ENCODE measurements at regions not wholly inside any gene's neighbourhood (a gene's known extent, or its start where the extent isn't known, plus 50 kb on each side); places are given as distances from the start of the nearest gene placed in this dataset.

DNA sequence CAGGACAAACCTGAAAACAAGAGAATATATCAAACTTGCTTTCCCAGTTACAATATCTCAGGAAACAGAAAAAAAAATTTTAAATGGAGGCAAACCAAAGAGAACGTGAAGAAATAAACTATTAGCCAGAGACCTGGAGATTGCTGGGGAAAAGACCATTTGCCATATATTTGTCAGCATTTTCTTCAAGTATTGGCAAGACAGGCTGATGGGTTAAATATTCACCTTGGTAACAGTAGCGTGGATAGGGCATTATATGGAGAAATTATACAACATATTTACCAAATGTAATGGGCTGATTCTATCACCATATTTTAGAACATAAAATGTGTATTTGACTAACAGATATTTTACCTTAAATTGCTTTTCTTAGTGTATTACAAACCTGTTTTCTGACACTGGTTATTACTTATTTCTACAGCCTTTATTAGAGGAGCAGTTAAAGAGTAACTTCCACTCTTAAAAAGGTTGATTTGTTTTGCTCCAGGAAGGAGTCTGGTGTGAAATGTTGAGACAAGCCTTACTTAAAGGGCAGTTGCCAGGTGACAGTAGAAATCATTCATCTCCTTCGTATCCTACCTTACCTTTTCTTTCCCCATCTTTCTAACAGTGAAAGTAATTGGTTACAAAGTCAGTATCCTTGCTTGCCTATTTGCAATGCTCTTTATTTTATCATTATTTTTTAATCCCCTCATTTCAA lies 575.5 kb downstream of the GBA3 start:
- no peak for DNase-seq (ENCODE audit: low spot score)

DNA sequence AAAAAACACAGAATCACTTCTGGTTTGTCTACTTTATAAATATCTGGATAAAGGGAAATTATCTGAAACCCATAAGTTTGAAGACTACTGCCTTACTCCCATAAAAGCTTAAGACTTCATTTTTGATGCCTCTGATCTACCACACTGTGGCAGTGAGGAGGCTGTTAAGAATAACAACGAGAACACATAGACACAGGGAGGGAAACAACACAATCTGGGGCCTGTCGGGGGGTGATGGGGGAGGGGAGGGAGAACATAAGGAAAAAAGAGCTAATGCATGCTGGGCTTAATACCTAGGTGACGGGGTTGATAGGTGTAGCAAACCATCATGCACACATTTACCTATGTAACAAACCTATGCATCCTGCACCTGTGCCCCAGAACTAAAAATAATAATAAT lies 573.7 kb downstream of the GBA3 start:
- no peak for DNase-seq (ENCODE audit: low spot score)

DNA sequence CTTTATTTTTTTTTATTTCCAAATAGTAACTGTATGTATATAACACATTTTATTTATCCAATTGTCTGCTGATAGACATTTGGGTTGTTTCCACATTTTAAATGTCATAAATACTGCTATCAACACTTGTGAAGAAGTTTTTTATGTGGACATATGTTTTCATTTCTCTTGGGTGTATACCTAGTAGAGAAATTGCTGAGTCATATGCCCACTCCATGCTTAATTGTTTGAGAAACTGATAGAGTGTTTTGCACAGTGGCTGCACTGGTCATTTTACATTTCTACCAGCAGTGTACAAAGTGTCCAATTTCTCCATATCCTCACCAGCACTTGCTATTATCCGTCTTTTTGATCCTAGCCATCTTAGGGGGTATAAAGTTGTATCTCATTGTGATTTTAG lies 567.8 kb downstream of the GBA3 start:
- DNase-seq (ENCODE audit: low spot score) = no peak

DNA sequence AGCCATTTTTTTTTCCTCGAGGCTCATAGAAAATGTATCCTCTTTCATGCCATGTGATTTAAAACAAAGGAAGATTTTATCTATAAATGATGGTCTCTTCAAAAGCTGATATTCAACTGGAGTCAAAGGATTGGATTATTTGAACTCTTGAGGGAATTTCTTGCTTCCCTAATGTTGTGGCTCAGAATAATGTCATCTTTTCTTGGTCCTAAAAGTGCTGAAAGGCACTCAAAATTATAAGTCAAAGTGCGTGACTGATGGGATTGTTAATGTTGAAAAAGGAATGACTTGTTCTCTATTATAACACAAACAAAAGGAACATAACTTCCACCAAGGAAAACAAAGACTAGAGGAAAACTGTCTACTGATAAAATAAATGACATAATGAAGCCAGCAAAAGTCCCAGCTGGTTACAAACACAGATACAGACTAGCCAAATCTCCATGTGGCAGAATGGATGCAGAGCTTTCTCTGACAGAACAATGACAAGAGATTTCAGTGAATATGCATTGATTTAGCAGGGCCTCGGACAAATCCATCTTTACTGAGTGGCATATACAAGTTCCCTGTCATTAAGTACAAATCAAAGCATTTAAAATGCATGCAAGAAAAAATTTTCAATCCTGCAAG lies 552.6 kb downstream of the GBA3 start:
- DNase-seq (ENCODE audit: low spot score) = no peak

DNA sequence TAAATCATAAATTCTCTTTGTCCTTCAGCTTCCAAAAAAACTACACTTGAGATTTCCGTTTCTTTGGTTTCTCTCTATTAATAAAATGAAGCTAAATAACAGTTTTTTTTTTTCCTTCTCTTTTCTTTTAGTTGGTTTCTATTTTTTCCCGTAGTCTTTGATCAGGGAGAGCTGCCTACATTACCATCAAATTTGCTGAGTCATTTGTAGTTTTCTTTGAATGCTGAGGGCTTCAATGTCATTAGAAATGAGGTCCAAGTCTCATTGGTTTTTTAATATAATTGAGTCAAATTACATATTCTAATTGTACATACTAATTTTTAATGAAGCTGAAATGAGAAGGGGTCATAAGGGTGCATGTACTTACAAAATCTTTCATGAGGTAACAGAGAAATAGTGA lies 550.2 kb downstream of the GBA3 start:
- DNase-seq (ENCODE audit: low spot score) = no peak

DNA sequence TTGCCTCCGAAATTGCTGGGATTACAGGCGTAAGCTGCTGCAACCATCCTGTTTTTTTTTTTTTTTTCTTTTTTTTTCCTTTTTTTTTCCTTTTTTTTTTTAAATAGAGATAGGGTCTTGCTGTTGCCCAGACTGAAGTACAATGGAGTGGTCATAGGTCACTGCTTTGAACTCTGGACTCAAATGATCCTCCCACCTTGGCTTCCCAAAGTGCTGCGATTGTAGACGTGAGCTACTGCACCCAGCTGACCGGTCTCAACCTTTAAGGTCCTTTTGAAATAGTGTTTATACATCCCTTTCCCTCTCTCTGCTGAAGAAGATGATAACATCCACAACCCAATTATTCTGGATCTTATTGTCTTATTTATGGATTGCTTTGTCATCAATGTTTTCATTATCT lies 548.7 kb downstream of the GBA3 start:
- no peak for DNase-seq (ENCODE audit: low spot score)

DNA sequence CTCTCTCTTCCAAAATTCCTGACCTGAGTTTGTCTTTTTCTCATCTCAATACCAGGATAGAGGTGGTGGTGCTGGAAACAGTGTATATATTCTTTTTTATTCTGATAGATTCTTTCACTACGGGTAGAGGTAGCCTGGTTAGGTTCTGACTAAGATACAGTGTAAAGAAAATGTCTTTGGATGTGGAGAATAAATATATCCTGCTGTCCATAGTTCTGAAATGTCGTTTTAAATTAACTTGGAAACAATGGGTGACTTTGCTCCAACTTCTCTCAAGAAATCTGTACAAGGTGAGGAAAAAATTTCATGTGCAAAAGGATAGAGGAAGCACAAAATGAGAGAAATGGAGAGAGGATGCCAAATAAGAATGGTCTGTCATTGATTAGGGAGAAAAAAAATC lies 546.1 kb downstream of the GBA3 start:
- DNase-seq (ENCODE audit: low spot score) = no peak

DNA sequence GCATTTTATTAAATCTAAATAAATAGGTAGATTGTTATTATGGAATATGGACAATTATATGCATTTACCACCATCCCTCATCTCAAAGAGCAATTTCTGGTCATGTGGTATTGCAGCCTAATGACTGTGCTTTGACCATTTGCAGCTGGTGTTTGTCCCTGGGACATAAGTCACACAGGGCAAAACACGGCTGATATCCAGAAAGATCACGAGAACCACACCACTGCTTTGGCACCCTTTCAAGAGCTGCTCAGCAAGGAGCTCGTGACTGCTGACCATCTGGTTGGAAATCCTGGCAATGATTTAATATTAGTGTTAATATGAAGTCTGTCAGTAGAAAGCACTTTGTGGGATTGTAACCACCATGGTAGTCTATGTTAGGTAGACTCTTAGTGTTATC lies 545.0 kb downstream of the GBA3 start:
- no peak for DNase-seq (ENCODE audit: low spot score)

DNA sequence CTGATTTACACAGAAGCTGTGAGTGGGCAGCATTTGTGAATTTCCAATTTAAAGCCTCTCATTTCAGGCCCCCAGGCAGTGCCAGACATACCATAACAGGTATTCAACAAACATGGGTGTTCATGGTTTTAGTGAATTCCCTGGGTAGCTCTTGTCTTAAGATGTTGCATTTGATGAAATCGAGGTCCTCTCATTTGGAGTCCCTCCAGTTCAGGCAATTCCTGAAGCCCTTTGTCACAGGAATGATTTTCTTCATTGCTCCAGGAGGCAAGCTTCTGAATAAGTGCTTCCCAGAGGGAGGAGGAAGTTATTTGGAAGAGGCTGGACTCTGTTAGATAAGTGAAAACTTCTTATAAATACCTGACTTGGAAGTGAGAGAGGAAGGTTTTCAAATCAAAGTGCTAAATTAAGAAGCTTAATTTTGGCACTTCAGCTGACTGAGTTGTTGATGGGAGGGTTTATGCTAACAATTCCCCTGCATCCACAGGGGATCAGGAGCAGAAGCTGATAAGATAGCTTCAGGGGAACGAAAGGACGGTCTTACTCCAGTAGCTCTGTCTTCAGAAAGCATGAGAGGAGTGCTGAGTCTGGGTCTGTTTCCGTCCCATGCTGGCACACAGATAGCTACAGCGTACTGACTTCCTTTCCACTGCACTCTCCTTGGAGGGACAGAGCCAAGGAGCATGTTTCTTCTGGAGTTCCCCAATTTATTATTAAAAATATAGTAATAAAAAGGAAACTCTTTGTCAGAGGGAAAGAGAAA lies 543.1 kb downstream of the GBA3 start:
- no peak for DNase-seq (ENCODE audit: low spot score)

DNA sequence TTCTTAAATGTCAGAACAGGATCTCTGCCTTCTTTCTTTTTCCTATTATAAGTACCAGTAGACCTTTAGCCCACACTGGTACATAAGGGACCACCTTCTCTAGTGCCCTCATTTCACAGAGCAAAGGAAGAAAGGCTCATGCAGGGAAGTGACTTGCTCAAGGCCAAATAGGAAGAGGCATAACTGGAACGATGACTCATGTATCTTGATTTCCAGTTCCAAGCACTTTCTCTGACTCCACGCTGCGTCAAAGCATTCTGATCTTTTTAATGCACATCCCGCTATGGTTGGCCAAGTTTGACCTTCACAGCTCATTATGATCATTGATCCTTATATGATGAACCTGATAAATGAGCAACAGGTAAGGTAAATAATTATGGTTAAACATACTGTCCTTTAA lies 542.0 kb downstream of the GBA3 start:
- DNase-seq (ENCODE audit: low spot score) = no peak

DNA sequence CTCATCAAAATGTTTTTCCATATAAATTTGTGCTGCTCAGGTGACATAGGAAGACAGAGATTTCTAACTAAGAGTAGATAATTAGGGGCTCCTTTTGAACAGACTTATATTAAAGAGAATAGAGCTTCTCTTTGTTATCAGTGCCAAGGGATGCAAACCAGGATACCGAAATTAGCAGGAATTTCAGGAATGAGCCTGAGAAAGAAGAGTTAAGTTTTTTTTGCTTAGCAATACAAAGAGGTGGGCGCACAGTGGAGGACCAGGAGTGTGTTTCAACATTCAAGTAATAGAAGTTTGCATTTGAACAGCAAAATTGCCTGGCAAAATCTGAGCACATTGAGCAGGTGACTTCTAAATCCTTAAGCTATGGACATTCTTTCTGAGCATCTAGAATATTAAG lies 541.3 kb downstream of the GBA3 start:
- no peak for DNase-seq (ENCODE audit: low spot score)

DNA sequence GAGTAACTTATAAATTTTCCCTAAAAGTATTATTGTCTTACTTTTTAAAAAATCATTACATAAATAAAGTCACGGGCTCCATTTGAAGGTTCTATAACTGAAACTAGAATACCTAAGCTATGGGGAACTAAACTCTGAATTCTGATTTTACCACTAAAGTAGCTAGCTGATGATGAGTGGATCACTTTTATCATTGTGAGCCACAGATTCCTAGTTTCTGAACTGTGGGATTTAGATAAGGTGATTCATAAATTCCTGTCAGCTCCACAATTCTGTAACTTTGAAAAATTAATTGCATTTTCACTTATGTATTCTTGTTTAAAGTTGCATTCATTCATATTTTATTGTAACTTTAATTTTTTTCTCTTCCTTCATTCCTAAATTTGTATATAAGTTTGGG lies 540.9 kb downstream of the GBA3 start:
- DNase-seq (ENCODE audit: low spot score) = no peak

DNA sequence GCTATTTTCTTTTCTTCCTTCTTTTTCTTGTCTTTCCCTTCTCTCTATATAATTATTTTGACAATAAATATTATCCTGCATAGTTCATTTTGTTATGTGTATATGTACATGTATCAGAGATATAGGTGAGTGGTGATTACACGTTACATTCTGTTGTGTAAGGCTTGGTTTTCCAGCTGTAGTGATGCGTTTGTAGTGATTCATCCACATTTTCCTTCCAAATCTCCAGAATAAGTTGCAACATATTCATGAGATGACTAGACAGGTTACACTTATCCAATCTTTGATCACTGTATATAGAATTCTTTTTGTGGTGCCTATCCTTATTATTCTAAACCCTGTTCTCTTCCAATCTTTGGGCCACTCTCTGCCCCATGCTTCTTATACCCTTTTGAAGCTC lies 540.2 kb downstream of the GBA3 start:
- no peak for DNase-seq (ENCODE audit: low spot score)

DNA sequence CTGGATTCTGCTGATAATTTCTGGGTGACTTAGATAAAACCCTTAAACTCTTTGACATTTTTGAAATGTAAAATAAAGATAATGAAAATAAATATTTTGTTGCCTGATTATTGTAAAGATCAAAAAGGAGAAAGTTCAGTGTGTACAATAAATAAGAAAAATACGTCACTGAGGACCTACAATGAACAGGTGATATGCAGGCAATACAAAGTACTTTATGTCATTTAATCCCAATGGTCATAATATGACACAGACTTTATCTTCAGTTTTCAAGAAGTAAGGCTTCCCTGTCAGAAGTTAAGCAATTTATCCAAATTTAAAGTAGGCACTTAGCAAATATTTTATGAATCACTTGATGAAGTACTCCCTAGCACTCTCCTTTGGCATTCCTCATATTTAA lies 532.8 kb downstream of the GBA3 start:
- no peak for DNase-seq (ENCODE audit: low spot score)

DNA sequence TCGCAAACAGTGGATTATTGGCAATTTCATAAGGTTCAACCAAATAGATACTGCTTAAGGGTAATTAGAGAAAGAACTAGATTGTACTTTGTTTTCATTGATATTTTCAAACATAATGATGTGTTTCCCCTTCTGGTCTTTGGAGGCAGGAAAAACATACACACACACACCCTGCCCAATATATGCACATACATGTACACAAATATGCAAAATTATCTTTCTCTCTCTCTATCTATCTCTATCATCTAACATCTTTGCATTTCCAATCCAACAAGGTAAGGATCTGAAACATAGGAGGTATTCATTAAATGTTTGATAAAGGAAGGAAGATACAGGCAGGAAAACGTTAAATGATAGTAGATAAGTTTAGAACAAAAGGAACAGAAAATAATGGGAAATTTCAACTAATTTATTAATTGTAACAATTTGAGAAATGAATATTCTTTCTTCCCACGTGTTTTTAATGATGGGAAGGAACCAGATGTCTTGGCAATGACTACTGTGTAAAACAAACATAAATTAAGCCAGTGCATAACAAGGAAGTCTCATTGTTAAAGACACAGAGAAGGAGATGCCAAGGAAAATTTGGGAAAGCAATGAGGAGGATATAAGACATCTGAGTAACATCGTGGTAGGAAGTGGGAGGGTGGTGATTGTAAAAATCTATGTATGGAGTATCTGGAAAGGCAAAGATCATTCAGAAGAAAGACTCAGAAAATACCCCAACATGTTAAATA lies 532.1 kb downstream of the GBA3 start:
- DNase-seq (ENCODE audit: low spot score) = no peak

DNA sequence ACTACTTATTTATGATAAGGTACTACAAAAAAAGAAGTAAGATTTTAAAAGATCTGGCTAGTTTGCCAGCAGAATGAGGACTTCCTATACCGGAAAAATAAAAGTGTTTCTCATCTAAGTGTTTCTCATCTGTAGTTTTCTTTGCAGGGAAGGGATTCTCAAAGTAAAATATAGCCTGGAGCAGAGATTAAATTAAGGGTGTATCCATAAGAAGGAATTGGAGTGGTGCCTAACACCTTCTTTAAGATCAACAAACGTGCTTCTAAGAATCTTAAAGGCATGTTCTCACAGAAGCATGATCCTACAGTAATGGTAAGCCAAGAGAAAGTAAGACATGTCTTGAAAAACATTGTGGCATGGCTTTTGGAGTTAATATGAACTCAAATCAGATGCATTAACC lies 528.2 kb downstream of the GBA3 start:
- no peak for DNase-seq (ENCODE audit: low spot score)

DNA sequence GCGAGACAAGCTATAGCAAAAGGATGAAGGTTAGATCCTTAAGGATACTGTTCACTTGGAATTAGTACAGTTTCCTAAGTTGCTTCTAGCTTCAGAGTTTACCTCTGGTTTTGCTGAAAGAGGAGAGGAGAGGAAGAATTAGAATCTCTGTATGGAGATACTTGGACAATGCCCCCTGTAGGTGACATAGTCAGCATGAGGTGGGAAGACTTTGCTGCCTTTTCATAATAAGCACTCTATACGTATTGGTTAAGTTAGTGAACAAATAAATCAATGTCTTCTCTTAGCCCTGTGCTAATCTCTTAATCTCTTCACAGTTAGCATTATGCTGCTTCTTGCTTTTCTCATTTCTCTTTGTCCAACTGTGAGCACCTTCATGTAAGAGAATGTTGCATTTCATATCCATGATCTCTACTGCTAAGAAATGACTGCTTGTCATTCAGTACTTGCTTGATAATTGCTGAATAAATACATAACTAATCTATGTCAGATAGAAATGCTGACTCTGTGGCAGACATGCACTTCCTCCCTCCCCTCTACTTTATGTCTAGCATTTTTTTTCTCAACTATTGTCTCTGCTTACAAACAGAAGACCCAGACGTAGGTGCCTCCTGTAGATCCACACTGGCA lies 527.2 kb downstream of the GBA3 start:
- peak; percentile 1 for DNase-seq (ENCODE audit: low spot score)

DNA sequence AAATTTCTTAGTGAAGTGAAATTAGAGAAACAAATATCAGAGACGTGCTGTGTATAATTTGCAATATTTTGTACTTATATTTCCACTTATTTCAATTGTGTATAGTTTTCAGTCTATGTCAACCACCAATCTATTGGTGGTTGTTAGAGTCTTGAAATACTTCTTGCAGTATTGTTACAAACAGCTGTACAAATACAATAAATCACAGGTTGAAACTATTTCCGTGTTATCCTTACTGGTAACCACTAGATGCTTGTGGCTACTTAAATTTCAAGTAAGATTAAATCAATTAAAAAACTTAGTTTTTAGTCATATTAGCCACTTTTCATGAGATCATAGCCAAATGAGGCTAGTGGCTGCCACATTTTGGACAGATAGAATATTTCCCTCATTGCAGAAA lies 520.5 kb downstream of the GBA3 start:
- DNase-seq (ENCODE audit: low spot score) = no peak

DNA sequence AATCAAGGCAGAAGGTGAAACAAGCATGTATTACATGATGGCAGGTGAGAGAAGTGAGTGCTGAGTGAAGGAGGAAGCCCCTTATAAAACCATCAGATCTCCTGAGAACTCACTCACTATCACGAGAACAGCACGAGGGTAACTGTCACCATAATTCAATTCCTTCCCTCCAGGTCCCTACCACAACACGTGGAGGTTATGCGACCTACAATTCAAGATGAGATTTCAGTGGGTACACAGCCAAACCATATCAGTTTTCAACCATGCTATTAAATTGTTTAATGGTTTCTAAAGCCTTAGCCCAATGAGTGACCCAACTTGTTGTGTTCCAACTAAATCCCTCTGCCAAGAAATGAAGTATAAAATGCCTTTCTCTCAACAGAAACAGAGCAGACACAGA lies 519.8 kb downstream of the GBA3 start:
- DNase-seq (ENCODE audit: low spot score) = no peak

DNA sequence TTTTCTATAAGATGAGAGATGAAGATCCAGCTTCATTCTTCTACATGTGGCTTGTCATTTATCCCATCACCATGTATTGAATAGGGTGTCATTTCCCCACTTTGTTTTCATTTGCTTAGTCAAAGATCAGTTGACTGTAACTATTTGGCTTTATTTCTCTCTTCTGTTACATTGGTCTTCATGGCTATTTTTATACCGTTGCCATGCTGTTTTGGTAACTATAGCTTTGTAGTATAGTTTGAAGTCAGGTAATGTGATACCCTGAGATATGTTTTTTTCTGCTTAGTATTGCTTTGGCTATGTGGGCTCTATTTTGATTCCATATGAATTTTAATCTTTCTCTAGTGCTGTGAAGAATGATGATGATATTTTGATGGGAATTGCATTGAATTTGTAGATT lies 514.3 kb downstream of the GBA3 start:
- DNase-seq (ENCODE audit: low spot score) = no peak

DNA sequence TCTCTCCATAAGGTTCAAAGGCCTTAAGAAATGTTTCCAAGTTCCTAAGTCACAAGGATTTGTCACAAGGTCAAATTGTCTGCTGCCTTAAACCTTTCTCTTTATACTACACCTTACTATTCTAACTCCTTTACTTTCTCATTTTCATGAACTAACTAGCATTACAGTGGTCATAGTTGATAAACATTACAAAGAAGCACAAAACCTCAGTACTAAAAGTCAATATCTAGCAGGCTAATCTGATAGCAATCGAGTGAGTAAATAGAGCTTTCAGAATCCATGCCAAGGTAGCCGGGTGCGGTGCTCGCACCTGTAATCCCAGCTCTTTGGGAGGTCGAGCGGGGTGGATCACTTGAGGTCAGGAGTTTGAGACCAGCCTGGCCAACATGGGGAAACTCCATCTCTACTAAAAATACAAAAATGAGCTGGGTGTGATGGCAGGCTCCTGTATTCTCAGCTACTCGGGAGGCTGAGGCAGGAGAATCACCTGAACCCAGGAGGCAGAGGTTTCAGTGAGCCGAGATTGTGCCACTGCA lies 510.0 kb downstream of the GBA3 start:
- DNase-seq (ENCODE audit: low spot score) = no peak

DNA sequence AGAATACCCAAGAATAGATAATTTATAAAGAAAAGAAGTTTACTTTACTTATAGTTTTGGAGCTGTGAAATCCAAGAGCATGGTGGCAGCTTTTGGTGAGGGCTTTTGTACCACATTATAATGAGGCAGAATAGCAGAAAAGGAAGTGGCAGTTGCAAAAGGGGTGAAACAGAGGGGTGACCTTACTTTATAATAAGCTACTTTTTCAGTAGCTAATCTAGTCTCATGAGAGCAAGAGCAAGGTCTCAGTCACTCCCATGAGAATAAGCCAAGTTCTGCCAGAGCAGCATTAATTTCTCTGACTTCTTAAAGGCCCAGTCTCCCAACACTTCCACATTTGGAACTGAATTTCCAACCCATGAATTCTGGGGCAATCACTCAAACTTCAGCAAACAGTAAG lies 502.0 kb downstream of the GBA3 start:
- DNase-seq (ENCODE audit: low spot score) = no peak

Measured in HT-29 (cell line).